Loucy (cell line): ENCODE measurements at regions not wholly inside any gene's neighbourhood (a gene's known extent, or its start where the extent isn't known, plus 50 kb on each side); places are given as distances from the start of the nearest gene placed in this dataset.
A peak's percentile ranks its signal among the peaks of the same experiment; 100 is the strongest.

Source experiments
- H2AFZ ChIP-seq: fragments of 200-600 bp; sonication (generic); 2 replicates; pipeline ENCODE4 v1.6.0; 2016; ENCODE audit warnings: antibody characterized with exemption, mild to moderate bottlenecking, low read length, moderate library complexity
- H3F3A ChIP-seq: fragments of 200-600 bp; 2 replicates; pipeline ENCODE4 v1.6.0; 2016; ENCODE audit warnings: antibody characterized with exemption, low read depth, mild to moderate bottlenecking
- H3K27me3 ChIP-seq: fragments of 200-600 bp; sonication (generic); 2 replicates; pipeline ENCODE4 v1.6.1; 2014; ENCODE audit warnings: low read length, mild to moderate bottlenecking; ENCODE audit not compliant: insufficient read depth, poor library complexity, severe bottlenecking
- H3K36me3 ChIP-seq: fragments of 200-600 bp; sonication (generic); 2 replicates; pipeline ENCODE4 v1.6.1; 2016; ENCODE audit warnings: low read length; ENCODE audit not compliant: insufficient read depth
- H3K4me1 ChIP-seq: fragments of 200-600 bp; sonication (generic); 2 replicates; pipeline ENCODE4 v1.5.1; 2014; ENCODE audit warnings: low read length, mild to moderate bottlenecking; ENCODE audit not compliant: insufficient read depth, poor library complexity, severe bottlenecking
- H3K4me2 ChIP-seq: fragments of 200-600 bp; sonication (generic); 2 replicates; pipeline ENCODE4 v1.6.0; 2014; ENCODE audit warnings: antibody characterized with exemption, low read length, low read depth, mild to moderate bottlenecking; ENCODE audit not compliant: poor library complexity, severe bottlenecking
- H3K4me3 ChIP-seq: fragments of 200-600 bp; sonication (generic); 2 replicates; pipeline ENCODE4 v1.5.1; 2014; ENCODE audit warnings: low read length, mild to moderate bottlenecking, mixed read lengths; ENCODE audit not compliant: poor library complexity, severe bottlenecking
- H3K79me2 ChIP-seq: fragments of 200-600 bp; sonication (generic); 2 replicates; pipeline ENCODE4 v1.6.1; 2014; ENCODE audit warnings: low read length; ENCODE audit not compliant: insufficient read depth
- H3K9ac ChIP-seq: fragments of 200-600 bp; sonication (generic); 2 replicates; pipeline ENCODE4 v1.6.0; 2014; ENCODE audit warnings: mild to moderate bottlenecking, low read depth, low read length, moderate library complexity; ENCODE audit not compliant: poor library complexity, severe bottlenecking
- H3K9me2 ChIP-seq: fragments of 200-600 bp; sonication (generic); replicated peaks from 2 replicates; pipeline ENCODE4 v1.6.1; 2016; ENCODE audit warnings: low read depth, low read length, mixed read lengths
- H3K9me3 ChIP-seq: fragments of 200-600 bp; sonication (generic); 2 replicates; pipeline ENCODE4 v1.6.1; 2014; ENCODE audit warnings: mild to moderate bottlenecking, antibody characterized with exemption, low read length, low read depth; ENCODE audit not compliant: insufficient read depth
- H4K20me1 ChIP-seq: fragments of 200-600 bp; sonication (generic); 2 replicates; pipeline ENCODE4 v1.6.0; 2014; ENCODE audit warnings: antibody characterized with exemption, low read length, mild to moderate bottlenecking; ENCODE audit not compliant: insufficient read depth, poor library complexity, severe bottlenecking
- EZH2phosphoT487 ChIP-seq: fragments of 200-600 bp; IDR thresholded peaks from 2 replicates; pipeline ENCODE4 v1.6.1; 2018; ENCODE audit warnings: antibody characterized with exemption, mild to moderate bottlenecking, moderate library complexity, borderline replicate concordance
- TF ChIP-seq, protein P1 (sequence below): fragments of 200-600 bp; sonication (generic); conservative IDR thresholded peaks from 2 replicates; pipeline ENCODE4 v1.5.1; 2014; ENCODE audit warnings: mild to moderate bottlenecking, antibody characterized with exemption, low read length

DNA sequence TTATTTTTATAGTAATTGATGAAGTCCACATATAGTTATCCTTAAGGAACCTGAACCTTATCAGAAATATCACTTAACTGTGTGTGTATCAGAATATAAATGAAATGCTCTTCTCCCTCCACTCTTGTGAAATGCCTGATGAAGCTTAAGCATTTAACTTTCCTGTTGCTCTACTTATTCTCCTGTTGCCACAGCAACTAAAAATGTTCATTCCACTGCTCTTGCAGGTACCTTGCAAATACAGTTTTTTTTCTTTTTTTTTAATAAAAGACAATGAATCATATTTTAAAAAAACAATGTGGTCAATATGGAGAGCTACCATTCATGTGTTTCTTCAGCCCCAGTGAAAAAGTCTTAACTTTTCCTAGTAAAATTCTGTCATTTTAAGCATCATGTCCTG, 210.3 kb downstream of the RFPL4B start:
- H3K27me3 ChIP-seq, result no peaks in the 10 kb centered on the region
- no peaks in the 10 kb centered on the region for H3K9me2 ChIP-seq
- H3K36me3 ChIP-seq, result no peaks in the 10 kb centered on the region
- H3K9ac ChIP-seq, result no peak overlapping the region
- H2AFZ ChIP-seq, result no peak overlapping the region
- H3K79me2 ChIP-seq, result no peaks in the 10 kb centered on the region
- H3F3A ChIP-seq, result no peaks in the 10 kb centered on the region
- no peaks in the 10 kb centered on the region for H4K20me1 ChIP-seq
- H3K4me1 ChIP-seq, result no peaks in the 10 kb centered on the region
- H3K9me3 ChIP-seq, result no peaks in the 10 kb centered on the region
- TF ChIP-seq, protein P1, sequence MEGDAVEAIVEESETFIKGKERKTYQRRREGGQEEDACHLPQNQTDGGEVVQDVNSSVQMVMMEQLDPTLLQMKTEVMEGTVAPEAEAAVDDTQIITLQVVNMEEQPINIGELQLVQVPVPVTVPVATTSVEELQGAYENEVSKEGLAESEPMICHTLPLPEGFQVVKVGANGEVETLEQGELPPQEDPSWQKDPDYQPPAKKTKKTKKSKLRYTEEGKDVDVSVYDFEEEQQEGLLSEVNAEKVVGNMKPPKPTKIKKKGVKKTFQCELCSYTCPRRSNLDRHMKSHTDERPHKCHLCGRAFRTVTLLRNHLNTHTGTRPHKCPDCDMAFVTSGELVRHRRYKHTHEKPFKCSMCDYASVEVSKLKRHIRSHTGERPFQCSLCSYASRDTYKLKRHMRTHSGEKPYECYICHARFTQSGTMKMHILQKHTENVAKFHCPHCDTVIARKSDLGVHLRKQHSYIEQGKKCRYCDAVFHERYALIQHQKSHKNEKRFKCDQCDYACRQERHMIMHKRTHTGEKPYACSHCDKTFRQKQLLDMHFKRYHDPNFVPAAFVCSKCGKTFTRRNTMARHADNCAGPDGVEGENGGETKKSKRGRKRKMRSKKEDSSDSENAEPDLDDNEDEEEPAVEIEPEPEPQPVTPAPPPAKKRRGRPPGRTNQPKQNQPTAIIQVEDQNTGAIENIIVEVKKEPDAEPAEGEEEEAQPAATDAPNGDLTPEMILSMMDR, result no peak
- TF ChIP-seq EZH2phosphoT487, result no peak
- no peak overlapping the region for H3K4me2 ChIP-seq
- no peak overlapping the region for H3K4me3 ChIP-seq

DNA sequence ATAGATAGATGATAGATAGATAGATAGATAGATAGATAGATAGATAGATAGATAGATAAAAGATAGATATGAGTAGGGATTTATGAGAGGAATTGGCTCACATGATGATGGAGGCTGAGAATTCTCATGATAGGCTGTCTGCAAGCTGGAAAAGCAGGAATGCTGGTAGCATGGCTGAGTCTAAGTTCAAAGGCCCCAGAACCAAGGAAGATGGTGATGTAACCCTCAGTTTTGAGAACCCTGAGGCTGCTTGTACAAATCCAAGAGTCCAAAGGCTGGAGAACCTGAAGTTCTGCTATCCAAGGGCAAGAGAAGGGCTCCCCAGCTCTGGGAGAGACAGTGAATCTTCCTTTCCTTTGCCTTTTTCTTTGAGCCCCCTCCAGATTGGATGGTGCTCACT, 210.8 kb downstream of the RFPL4B start:
- Histone ChIP-seq H3K27me3 (no peaks in the 10 kb centered on the region), H3K9me2 (no peaks in the 10 kb centered on the region), H3K4me1 (no peaks in the 10 kb centered on the region), H2AFZ (no peak overlapping the region), H4K20me1 (no peaks in the 10 kb centered on the region), H3K4me2 (no peak overlapping the region), H3K36me3 (no peaks in the 10 kb centered on the region), H3F3A (no peaks in the 10 kb centered on the region), H3K4me3 (no peak overlapping the region), H3K9ac (no peak overlapping the region), H3K79me2 (no peaks in the 10 kb centered on the region), H3K9me3 (no peaks in the 10 kb centered on the region)
- no peak for TF ChIP-seq EZH2phosphoT487
- TF ChIP-seq, protein P1, result no peak

DNA sequence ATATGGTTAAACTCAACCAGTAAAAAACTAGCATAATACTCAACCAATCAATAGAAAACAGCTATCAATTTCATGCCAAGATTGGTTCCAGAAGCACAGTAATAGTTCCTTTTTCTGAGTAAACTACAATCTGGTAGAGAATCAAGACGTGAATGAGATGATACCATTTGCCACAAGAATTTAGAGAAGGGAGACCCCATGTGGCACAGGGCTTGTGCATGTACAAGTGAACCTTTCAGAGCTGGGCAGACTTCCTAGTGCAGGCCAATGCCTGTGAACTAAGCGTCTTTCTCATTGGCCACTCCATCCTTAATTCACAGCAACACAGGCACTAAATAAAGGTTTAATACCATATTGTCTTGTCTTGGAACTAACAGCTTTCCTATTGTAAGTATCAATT, 213.5 kb downstream of the RFPL4B start:
- Histone ChIP-seq H3K4me2 (no peak overlapping the region), H3K9me2 (no peaks in the 10 kb centered on the region), H3K9ac (no peak overlapping the region), H3K36me3 (no peaks in the 10 kb centered on the region), H3K9me3 (no peaks in the 10 kb centered on the region), H2AFZ (no peak overlapping the region), H3F3A (no peaks in the 10 kb centered on the region), H3K27me3 (no peaks in the 10 kb centered on the region), H3K79me2 (no peaks in the 10 kb centered on the region), H3K4me3 (no peak overlapping the region), H3K4me1 (no peaks in the 10 kb centered on the region), H4K20me1 (no peaks in the 10 kb centered on the region)
- no peak for TF ChIP-seq EZH2phosphoT487
- TF ChIP-seq, protein P1, result peak; percentile 38; the same call in 1 of the 2 replicates
